RWPE2 (cell line): ENCODE measurements at regions not wholly inside any gene's neighbourhood (a gene's known extent, or its start where the extent isn't known, plus 50 kb on each side); places are given as distances from the start of the nearest gene placed in this dataset.

Experiments
- ATAC-seq: fragments of 200-7000 bp; cut with Tn5 transposase; 3 replicates; pipeline ENCODE4 v1.9.1; 2021; ENCODE audit warnings: low read depth
- DNase-seq: peaks from one replicate; pipeline ENCODE4 v3.0.0-alpha.2; 2020; ENCODE audit warnings: low spot score
- H3K27ac ChIP-seq: fragments of 450-650 bp; 2 replicates; pipeline ENCODE4 v1.5.1; 2017; ENCODE audit warnings: mild to moderate bottlenecking; ENCODE audit not compliant: poor library complexity, severe bottlenecking
- H3K27me3 ChIP-seq: fragments of 250-450 bp; sonication (Bioruptor Pico); 2 replicates; pipeline ENCODE4 v1.5.1; 2021; ENCODE audit warnings: mild to moderate bottlenecking, moderate library complexity; ENCODE audit not compliant: insufficient read depth, poor library complexity, severe bottlenecking
- H3K36me3 ChIP-seq: fragments of 250-450 bp; sonication (Bioruptor Pico); 2 replicates; pipeline ENCODE4 v1.5.1; 2020; ENCODE audit warnings: low read depth, mild to moderate bottlenecking, moderate library complexity
- H3K4me1 ChIP-seq: fragments of 250-450 bp; sonication (Bioruptor Pico); 2 replicates; pipeline ENCODE4 v1.5.1; 2021; ENCODE audit warnings: mild to moderate bottlenecking, moderate library complexity; ENCODE audit not compliant: insufficient read depth, poor library complexity, severe bottlenecking
- H3K4me3 ChIP-seq: fragments of 250-450 bp; sonication (Bioruptor Pico); 2 replicates; pipeline ENCODE4 v1.5.1; 2021; ENCODE audit warnings: mild to moderate bottlenecking, moderate library complexity; ENCODE audit not compliant: severe bottlenecking
- H3K9me3 ChIP-seq: fragments of 250-450 bp; sonication (Bioruptor Pico); 2 replicates; pipeline ENCODE4 v1.5.1; 2021; ENCODE audit warnings: mild to moderate bottlenecking, moderate library complexity; ENCODE audit not compliant: severe bottlenecking
- CTCF ChIP-seq: fragments of 450-650 bp; IDR thresholded peaks from one replicate; pipeline ENCODE4 v1.5.1; 2017; ENCODE audit warnings: mild to moderate bottlenecking, moderate library complexity; ENCODE audit not compliant: poor library complexity, severe bottlenecking

- ATAC-seq (no peak), DNase-seq (no peak)
- Histone ChIP-seq H3K27me3 (no peaks in the 10 kb centered on the region), H3K4me1 (peaks cover 7% of the 10 kb centered on the region), H3K36me3 (no peaks in the 10 kb centered on the region), H3K4me3 (no peak overlapping the region), H3K9me3 (no peaks in the 10 kb centered on the region), H3K27ac (no peak overlapping the region)
- TF ChIP-seq CTCF = no peak
These were observed 190.2 kb downstream of the ERCC6L2 start for GRCh38 chr9:96065482-96066251.

- ATAC-seq = no peak
- TF ChIP-seq CTCF = no peak
- H3K27ac ChIP-seq = no peak overlapping the region
These were observed 189.5 kb downstream of the ERCC6L2 start for GRCh38 chr9:96064826-96065481.

GRCh38 chr9:96062854-96063253 lies 187.4 kb downstream of the ERCC6L2 start:
- Histone ChIP-seq H3K4me1 (peaks cover 7% of the 10 kb centered on the region), H3K36me3 (no peaks in the 10 kb centered on the region), H3K27ac (no peak overlapping the region), H3K9me3 (no peaks in the 10 kb centered on the region), H3K27me3 (no peaks in the 10 kb centered on the region), H3K4me3 (no peak overlapping the region)
- no peak for DNase-seq
- no peak for TF ChIP-seq CTCF
- ATAC-seq = no peak

More at GRCh38 chr9:96064826-96065481, 189.5 kb downstream of the ERCC6L2 start:
- Histone ChIP-seq H3K9me3 (no peaks in the 10 kb centered on the region), H3K36me3 (no peaks in the 10 kb centered on the region), H3K27me3 (no peaks in the 10 kb centered on the region), H3K4me3 (no peak overlapping the region), H3K4me1 (peaks cover 7% of the 10 kb centered on the region)
- no peak for DNase-seq

- H3K36me3 ChIP-seq = no peaks in the 10 kb centered on the region
- ATAC-seq (no peak), DNase-seq (no peak)
- no peak overlapping the region for H3K27ac ChIP-seq
- no peaks in the 10 kb centered on the region for H3K27me3 ChIP-seq
- no peaks in the 10 kb centered on the region for H3K9me3 ChIP-seq
- TF ChIP-seq CTCF = no peak
- peaks cover 7% of the 10 kb centered on the region for H3K4me1 ChIP-seq
- no peak overlapping the region for H3K4me3 ChIP-seq
These were observed 186.5 kb downstream of the ERCC6L2 start for GRCh38 chr9:96062031-96062430.
